NCI-H2107 (cell line): ENCODE measurements at regions not wholly inside any gene's neighbourhood (a gene's known extent, or its start where the extent isn't known, plus 50 kb on each side); places are given as distances from the start of the nearest gene placed in this dataset.
A peak's percentile ranks its signal among the peaks of the same experiment; 100 is the strongest.
"Not testable (repeated sequence)": the region's sequence is repeated elsewhere in the genome, so short reads cannot be mapped to it uniquely, and the experiment has no call there.

Source experiments
- DNase-seq: peaks from one replicate; lab custom pipeline; 2025; lab: John Stamatoyannopoulos, UW

DNA sequence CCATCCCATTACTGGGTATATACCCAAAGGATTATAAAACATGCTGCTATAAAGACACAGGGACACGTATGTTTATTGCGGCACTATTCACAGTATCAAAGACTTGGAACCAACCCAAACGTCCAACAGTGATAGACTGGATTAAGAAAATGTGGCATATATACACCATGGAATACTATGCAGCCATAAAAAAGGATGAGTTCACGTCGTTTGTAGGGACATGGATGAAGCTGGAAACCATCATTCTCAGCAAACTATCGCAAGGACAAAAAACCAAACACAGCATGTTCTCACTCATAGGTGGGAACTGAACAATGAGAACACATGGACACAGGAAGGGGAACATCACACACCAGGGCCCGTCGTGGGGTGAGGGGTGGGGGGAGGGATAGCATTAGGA lies 106.1 kb downstream of the CHD1L start:
- not testable (repeated sequence) for DNase-seq

DNA sequence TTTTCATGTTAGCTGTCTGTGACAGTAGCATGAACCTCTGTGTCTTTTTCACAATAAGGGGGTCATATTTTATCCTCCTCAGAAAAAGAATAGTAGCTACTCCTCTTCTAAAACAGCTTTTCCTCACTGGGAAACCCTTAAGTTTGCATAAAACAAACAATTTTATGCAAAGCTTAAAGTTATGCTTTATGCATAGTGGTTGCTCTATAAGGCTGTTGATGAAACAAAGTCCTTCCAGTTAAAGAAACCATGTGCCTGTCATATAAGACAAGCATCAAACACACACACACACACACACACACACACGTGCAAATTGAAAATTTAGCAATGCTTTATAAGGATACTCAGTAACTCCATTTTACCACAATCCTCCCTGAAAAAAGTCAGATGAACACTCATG lies 107.0 kb downstream of the CHD1L start:
- no peak for DNase-seq

DNA sequence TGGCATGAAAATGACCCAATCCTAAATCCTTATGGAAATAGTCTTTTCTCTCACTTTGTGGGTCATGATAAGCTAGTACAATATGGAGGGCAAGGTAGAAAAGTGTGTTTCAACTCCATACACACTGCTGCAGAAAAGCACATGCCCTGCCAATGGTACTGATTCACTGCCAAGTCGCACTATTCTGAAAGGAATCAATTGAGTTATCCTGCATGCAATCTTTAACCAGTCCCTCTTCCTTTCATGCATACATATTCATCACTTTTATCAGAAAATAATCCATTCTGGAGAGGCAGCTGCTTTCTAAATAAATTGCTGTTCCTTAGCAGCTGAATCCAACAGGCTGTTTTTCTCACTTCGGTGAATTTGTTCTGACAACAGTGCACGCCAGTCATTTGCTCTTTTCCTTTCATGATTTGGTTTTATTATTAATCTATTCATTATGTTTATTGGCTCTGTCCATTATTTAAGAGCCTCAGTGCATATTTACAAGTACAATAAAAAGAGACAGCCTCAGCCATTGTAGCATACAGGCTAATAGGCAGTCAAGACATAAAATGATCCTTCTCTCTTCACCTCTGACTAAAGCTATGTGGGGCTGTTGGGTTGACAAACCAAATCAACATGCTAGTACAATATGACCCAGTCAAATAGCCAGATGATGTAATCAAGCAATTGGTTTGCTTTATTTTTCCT lies 108.8 kb downstream of the CHD1L start:
- DNase-seq: no peak

DNA sequence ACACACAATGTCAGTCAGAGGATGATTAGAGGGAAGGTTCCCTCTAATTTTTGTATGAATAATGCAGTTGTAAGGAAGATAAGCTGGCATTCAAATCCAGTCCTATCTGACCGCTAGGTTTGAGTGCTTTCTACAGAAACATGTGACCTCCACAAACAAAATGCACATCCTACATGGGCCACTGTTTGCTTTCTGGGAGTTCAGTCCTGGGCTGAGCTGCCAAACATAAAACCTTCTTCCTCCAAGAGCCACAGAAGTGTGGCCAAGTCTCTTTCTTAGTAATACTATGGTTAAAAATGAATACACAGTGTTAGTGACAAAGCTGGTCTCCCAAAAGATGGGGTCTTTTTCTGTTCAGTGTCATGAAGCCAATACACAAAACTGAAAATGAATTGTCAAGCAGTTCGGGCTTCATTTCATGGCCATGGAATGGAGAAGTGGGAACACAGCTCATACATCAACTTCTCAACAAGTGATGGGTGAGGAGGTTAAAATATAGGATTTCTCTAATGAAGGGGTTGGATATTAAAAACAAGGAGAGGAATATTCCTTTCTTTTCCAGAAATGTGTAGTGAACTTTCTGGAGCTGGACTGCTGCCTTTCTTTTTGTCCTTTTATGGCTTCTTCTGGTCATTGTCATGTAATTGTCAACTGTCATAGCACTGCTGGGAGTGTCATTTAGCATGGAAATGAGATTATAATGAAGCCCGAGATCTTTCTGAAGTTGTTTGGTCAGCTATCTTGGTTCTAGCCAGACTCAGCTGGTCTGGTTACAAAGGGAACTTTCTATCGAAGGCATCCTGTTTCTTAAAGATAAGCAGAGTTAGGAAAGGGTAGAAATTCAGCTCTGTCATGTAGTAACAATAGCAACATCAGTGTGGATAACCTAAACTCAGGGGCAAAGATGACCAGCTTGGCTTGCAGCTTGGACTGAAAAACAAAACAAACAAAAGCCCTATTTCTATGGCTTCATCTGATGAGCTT lies 135.1 kb downstream of the CHD1L start:
- no peak for DNase-seq

DNA sequence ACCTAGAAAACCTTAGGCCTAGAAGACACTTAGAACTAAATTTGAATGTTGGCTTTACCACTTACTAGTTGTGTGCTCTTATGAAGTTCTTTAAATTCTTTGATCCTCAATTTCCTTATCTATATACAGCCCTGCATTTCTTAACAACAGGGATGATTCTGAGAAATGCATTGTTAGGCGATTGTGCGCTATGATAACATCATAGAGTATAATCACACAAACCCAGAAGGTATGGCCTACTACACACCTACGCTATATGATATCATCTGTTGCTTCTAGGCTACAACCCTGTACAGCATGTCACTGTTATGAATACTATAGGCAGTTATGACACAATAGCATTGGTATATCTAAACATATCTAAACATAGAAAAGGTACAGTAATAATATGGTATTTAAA lies 137.4 kb downstream of the CHD1L start:
- DNase-seq: no peak

DNA sequence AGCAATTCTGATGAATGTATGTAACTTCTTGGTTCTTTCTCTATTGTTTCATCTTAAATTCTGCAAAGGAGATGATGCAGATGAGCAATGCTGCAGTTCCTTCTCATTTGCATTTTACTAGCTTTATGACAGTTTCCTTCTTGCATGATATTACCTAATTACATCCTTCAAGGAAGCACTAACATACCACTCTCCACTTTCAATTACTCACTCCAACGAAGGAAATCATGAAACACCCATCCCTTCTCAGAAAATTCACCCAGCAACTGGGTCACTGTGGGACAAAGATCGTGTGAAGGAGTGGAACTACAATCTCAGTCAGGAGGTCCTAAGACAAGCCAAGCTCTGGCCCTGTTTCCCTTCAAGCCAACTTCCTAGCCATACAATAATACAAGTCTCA lies 142.3 kb downstream of the CHD1L start:
- DNase-seq: no peak

DNA sequence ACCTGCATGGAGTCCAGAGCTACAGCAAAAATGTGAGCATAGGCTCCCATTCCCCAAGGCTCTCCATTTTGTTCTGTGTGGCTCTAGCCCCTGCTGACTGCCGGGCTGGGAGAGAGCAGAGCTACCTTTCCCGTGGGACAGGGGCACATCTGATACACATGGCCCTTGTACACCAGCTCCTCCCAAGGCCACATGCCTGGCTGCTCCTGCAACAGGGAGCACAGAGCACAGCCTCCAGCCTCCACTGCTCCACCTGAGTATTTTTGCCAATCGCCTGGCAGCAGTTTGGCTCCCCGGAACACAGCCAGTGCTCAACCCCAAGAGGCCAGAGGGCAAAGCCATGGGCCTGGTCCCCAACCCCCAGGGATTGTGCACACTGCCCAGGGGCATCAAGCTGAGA lies 146.5 kb downstream of the CHD1L start:
- no peak for DNase-seq

DNA sequence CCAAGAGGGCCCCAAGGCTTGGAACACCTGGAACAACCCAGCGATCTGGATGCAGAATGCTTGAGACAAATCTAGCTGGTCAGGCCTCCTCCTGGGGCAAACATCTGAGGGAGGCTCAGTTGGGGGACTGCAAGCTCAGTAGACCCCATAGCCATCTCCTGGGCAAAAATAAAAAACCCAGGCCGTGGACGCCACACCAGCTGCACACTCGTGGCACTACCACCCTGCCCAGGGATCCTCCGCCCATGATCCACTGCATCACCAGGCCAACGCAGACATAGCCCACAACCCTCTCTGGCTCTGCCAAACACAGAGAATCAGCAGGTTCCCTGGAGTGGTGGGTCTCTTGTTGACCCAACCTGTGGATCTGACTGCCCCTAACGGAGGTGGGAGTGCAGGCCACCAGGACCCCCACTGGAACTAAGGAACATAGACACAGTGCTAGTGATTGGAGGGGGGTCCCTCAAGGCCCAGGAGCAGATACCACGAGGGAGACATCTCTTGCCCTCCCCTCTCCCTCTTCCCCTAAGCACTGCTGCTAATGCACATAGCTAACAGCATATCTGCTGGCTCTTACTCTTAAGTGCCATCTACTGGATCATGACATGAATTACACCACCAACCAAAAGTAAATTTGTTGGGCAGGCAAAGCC lies 147.2 kb downstream of the CHD1L start:
- peak; percentile 6 for DNase-seq

DNA sequence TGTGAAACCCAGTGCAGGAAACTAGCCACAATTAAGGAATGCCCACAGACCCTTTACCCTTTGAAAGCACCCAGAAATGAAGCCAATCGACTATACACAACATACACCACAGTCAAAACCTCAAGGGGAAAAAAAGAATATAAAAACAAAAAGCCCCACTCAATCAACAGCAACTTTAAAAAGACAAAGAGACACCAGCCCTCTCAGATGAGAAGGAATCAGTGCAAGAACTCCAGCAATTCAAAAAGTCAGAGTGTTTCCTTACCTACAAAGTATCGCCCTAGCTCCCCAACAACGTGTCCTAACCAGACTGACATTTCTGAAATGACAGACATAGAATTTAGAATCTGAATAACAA lies 147.7 kb downstream of the CHD1L start:
- DNase-seq: no peak

DNA sequence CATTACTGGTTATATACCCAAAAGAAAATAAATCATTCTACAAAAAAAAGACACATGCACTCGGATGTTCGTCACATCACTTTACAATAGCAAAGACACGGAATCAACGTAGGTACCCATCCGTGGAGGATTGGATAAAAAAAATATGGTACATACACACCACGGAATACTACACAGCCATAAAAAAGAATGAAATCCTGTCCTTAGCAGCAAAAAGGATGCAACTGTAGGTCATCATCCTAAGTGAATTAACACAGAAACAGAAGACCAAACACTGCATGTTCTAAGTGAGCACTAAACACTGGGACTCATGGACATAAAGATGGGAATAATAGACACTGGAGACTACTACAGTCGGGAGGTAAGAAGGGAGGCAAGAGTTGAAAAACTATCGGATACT lies 148.6 kb downstream of the CHD1L start:
- DNase-seq: no peak

DNA sequence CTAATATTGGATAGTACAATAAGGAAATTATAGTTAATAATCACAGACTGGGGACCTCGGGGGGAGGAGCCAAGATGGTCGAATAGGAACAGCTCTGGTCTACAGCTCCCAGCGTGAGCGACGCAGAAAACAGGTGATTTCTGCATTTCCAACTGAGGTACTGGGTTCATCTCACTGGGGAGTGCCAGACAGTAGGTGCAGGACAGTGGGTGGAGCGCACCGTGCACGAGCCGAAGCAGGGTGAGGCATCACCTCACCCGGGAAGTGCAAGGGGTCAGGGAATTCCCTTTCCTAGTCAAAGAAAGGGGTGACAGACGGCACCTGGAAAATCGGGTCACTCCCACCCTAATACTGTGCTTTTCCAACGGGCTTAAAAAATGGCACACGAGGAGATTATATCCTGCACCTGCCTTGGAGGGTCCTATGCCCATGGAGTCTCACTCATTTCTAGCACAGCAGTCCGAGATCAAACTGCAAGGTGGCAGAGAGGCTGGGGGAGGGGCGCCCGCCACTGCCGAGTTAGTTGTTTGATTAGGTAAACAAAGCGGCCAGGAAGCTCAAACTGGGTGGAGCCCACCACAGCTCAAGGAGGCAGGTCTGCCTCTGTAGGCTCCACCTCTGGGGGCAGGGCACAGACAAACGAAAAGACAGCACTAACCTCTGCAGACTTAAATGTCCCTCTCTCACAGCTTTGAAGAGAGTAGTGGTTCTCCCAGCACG lies 138.8 kb upstream of the BCL9 start:
- not testable (repeated sequence) for DNase-seq

DNA sequence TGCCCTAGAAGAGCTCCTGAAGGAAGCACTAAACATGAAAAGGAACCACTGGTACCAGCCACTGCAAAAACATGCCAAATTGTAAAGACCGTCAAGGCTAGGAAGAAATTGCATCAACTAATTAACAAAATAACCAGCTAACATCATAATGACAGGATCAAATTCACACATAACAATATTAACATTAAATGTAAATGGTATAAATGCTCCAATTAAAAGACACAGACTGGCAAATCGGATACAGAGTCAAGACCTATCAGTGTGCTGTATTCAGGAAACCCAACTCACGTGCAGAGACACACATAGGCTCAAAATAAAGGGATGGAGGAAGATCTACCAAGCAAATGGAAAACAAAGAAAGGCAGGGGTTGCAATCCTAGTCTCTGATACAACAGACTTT lies 137.0 kb upstream of the BCL9 start:
- not testable (repeated sequence) for DNase-seq

DNA sequence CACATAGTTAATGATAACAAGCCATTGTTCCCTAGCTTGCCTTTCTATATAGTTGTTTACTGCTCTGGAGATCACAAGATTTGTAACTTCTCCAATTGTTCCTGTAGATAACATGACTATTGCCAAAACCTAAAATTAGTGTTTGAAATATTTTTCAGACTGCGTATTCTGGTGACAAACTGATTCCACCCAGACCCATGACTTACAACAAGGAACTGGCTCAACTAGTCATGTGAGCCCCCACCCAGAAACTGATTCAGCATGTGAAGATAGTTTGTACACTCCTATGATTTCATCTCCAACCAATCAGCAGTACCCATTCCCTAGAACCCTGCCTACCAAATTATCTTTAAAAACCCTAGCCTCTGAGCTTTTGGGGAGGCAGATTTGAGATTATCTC lies 131.4 kb upstream of the BCL9 start:
- DNase-seq: no peak

DNA sequence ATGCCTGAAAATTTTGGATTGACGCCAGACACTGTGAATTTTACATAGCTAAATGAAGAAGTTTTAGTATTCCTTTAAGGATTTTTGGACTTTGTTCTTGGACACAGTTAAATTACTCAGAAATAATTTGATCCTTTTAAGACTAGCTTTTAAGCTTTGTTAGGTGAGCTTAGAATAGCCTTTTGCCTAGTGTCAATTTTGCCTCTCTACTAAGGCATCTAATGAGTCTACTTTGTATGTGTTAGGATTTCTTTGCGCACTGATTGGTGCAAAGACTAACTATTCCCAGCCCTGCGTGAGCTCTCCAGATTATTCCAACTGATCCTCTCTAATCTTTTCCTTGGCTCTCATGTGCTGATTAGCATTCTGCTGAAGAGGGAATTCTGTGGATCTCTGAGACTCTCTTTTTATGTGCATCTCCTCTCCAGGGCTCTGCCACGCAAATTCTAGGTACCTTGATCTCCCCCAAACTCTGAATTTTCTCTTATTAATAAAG lies 128.1 kb upstream of the BCL9 start:
- no peak for DNase-seq

DNA sequence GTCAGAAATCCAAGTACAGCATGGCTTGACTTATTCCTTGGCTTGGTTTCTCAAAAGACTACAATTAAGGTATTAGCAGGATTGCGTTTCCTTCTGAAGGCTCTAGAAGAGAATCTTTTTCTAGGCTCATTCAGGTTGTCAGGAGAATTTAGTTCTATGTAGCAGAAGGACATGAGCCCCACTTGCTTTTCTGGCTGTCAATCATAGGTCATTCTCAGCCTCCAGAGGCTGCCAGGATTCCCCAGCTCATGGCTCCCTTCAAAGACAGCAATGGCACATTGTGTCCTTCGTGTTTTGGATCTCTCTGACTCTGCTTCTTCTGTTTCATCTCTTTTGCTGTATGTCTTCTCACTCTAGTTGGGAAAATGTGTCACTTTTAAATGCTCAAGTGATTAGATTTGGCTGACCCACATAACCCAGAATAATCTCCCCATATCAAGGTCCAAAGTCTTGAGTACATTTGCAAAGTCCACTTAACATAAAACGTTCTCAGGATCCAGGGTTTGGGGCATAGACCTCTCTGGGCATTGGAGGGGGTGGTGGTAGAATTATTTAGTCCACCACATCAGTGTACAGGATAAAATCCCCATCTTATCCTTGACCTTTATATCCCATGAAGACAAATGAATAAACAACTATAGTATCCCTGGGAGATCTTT lies 126.7 kb upstream of the BCL9 start:
- no peak for DNase-seq

DNA sequence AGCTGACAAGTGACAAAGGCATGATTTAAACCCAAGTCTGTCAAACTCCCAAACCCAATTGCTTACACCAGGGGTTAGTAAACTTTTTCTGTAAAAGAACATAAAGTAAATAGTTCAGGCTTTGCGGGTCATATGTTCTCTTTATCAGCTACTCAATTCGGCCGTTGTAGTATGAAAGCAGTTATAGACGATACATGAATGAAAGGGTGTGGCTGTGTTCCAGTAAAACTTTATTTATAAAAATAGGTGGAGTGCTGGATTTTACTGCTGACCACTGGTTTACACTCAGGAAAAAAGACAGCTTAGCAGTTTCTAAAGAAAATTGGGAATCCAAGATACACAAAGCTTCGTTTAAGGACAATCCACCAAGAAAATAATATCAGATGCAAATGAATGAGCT lies 124.3 kb upstream of the BCL9 start:
- DNase-seq: no peak

DNA sequence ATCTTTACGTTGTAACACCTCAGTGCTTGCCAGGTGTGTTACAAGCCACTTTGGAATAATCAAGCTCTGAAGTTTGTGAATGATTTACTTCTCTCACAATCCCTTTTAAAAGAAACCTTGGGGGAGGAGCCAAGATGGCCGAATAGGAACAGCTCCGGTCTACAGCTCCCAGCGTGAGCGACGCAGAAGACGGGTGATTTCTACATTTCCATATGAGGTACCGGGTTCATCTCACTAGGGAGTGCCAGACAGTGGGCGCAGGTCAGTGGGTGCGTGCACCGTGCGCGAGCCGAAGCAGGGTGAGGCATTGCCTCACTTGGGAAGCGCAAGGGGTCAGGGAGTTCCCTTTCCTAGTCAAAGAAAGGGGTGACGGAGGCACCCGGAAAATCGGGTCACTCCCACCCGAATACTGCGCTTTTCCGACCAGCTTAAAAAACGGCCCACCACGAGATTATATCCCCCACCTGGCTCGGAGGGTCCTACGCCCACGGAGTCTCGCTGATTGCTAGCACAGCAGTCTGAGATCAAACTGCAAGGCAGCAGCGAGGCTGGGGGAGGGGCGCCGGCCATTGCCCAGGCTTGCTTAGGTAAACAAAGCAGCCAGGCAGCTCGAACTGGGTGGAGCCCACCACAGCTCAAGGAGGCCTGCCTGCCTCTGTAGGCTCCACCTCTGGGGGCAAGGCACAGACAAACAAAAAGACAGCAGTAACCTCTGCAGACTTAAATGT lies 118.0 kb upstream of the BCL9 start:
- not testable (repeated sequence) for DNase-seq

DNA sequence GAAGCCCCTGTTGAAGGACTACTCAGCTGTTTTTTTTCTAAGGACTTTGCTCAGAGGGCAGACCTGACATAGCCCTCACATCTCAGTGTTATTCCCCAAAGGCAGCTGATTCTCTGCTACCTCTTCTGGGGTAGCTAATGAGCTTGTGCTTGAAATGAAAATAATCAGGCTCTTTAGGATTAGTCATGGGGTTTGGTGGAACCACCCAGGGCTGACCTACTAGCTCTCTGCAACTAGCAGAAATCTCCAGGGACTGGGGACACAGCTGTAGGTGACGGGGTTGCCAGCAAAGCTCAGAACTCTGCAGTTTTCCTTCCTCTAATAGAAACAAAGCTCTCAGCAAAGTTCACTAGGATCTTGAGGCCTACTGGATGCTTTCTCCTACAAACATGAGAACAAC lies 106.4 kb upstream of the BCL9 start:
- DNase-seq: no peak

DNA sequence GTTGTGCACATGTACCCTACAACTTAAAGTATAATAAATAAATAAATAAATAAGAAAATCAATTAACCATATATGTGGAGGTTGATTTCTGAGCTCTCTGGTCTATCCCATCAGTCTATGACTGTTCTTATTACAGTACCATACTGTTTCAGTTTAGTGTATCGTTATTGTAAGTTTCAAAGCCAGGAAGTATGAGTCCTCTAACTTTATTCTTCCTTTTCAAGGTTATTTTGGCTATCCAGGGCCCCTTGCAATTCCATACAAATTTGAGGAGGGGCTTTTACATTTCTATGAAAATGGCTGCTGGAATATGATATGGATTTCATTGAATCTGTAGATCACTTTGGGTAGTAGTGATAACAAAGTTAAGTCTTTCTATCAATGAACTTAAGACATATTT lies 96.9 kb upstream of the BCL9 start:
- DNase-seq: no peak

DNA sequence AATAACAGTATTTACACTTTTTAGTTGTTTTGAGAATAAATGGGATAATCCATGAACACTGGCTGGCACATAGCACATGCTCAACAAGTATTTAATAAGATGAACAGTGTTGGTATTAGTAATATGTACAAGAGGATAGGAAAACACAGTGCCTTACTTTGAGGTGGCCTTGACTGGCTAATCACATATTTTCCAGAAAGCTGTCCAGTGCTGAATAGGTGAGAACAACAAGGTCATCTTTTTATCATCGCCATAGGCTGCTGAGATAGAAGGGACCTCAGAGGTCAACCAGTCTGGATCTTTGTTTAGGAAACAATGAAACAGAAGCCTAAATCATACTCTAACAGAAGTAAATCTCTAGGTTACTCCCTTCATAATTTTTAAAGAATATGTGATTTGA lies 89.7 kb upstream of the BCL9 start:
- no peak for DNase-seq

DNA sequence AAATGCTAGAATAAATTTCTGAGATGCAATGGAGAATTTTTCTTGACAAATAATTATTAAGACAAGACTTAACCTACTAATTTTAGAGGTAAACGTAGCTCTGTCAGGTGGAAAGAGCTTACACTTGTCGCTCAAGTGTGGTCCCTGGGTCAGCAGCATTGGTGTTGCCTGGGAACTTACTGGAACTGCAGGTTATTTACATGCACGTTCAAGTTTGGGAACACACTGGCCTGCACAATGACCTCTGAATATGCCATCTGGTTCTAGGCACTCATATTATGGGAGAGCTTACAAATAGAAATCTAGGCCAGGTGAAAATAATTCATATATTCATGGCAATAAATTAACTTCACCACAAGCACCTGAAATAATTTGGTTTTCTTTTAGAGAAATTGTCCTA lies 88.5 kb upstream of the BCL9 start:
- DNase-seq: no peak
